ENCODE measurements at regions not wholly inside any gene's neighbourhood (a gene's known extent, or its start where the extent isn't known, plus 50 kb on each side); places are given as distances from the start of the nearest gene placed in this dataset.

GRCh38 chr13:48761256-48761655, 107.5 kb downstream of the CYSLTR2 start:
- no peak for DNase-seq (ENCODE audit: low read depth)

GRCh38 chr13:48769107-48769704, 115.5 kb downstream of the CYSLTR2 start:
- peak; percentile 88 for DNase-seq (ENCODE audit: low read depth)

GRCh38 chr13:48770372-48770771, 116.6 kb downstream of the CYSLTR2 start:
- DNase-seq (ENCODE audit: low read depth) = no peak

- DNase-seq (ENCODE audit: low read depth) = no peak
Observed at GRCh38 chr13:48772908-48773307, 119.2 kb downstream of the CYSLTR2 start.

GRCh38 chr13:48773531-48774275, 120.0 kb downstream of the CYSLTR2 start:
- peak; percentile 73 for DNase-seq (ENCODE audit: low read depth)

GRCh38 chr13:48775285-48775684, 121.6 kb downstream of the CYSLTR2 start:
- DNase-seq (ENCODE audit: low read depth) = peak; percentile 53

GRCh38 chr13:48775804-48776203, 122.1 kb downstream of the CYSLTR2 start:
- peak; percentile 95 for DNase-seq (ENCODE audit: low read depth)

GRCh38 chr13:48776401-48776800, 122.7 kb downstream of the CYSLTR2 start:
- peak; percentile 29 for DNase-seq (ENCODE audit: low read depth)

GRCh38 chr13:48778610-48779009, 124.9 kb downstream of the CYSLTR2 start:
- no peak for DNase-seq (ENCODE audit: low read depth)

GRCh38 chr13:48780713-48781341, 127.1 kb downstream of the CYSLTR2 start:
- no peak for DNase-seq (ENCODE audit: low read depth)

GRCh38 chr13:48782429-48782840, 128.7 kb downstream of the CYSLTR2 start:
- DNase-seq (ENCODE audit: low read depth) = no peak

GRCh38 chr13:48783181-48783630, 129.5 kb downstream of the CYSLTR2 start:
- peak; percentile 100 for DNase-seq (ENCODE audit: low read depth)

- DNase-seq (ENCODE audit: low read depth) = no peak
Observed at GRCh38 chr13:48783695-48784230, 130.0 kb downstream of the CYSLTR2 start.

- no peak for DNase-seq (ENCODE audit: low read depth)
Observed at GRCh38 chr13:48784916-48785548, 131.3 kb downstream of the CYSLTR2 start.

GRCh38 chr13:48790199-48790598, 136.5 kb downstream of the CYSLTR2 start:
- no peak for DNase-seq (ENCODE audit: low read depth)

GRCh38 chr13:48790966-48791365, 137.2 kb downstream of the CYSLTR2 start:
- DNase-seq (ENCODE audit: low read depth) = no peak

GRCh38 chr13:48797127-48797526, 143.4 kb downstream of the CYSLTR2 start:
- DNase-seq (ENCODE audit: low read depth) = no peak

- DNase-seq (ENCODE audit: low read depth) = no peak
Observed at GRCh38 chr13:48797761-48798160, 144.0 kb downstream of the CYSLTR2 start.

- DNase-seq (ENCODE audit: low read depth) = no peak
Observed at GRCh38 chr13:48798180-48798579, 144.5 kb downstream of the CYSLTR2 start.

GRCh38 chr13:48801255-48801654, 147.5 kb downstream of the CYSLTR2 start:
- peak; percentile 77 for DNase-seq (ENCODE audit: low read depth)

- DNase-seq (ENCODE audit: low read depth) = peak; percentile 56
Observed at GRCh38 chr13:48804821-48805601, 151.3 kb downstream of the CYSLTR2 start.

- no peak for DNase-seq (ENCODE audit: low read depth)
Observed at GRCh38 chr13:48806522-48806921, 152.8 kb downstream of the CYSLTR2 start.

All from iris pigment epithelial cell (primary cell).